ENCODE measurements at regions not wholly inside any gene's neighbourhood (a gene's known extent, or its start where the extent isn't known, plus 50 kb on each side); places are given as distances from the start of the nearest gene placed in this dataset.
A peak's percentile ranks its signal among the peaks of the same experiment; 100 is the strongest.

GRCh38 chr18:34283506-34283905 is 58.8 kb upstream of the NOL4 start:
- no peak for TF ChIP-seq ZSCAN23 (tag by site-specific recombination; IDR thresholded peaks at IDR 0.05)
- no peak for TF ChIP-seq ZNF202 (tag by site-specific recombination; IDR thresholded peaks at IDR 0.05; ENCODE audit: borderline replicate concordance)
- no peak for TF ChIP-seq ZNF48 (tag by site-specific recombination; IDR thresholded peaks at IDR 0.05)
- no peak for TF ChIP-seq PRDM1 (tag by site-specific recombination; IDR thresholded peaks at IDR 0.05)
- no peak for TF ChIP-seq WT1 (tag by site-specific recombination; IDR thresholded peaks at IDR 0.05)
- no peak for TF ChIP-seq ZNF521 (tag by site-specific recombination; IDR thresholded peaks at IDR 0.05)
- TF ChIP-seq ZNF488 (tag by site-specific recombination; IDR thresholded peaks at IDR 0.05): no peak
- TF ChIP-seq ZNF571 (tag by site-specific recombination; IDR thresholded peaks at IDR 0.05): no peak
- no peak for TF ChIP-seq ZNF239 (tag by site-specific recombination; IDR thresholded peaks at IDR 0.05)
- TF ChIP-seq, protein P1, sequence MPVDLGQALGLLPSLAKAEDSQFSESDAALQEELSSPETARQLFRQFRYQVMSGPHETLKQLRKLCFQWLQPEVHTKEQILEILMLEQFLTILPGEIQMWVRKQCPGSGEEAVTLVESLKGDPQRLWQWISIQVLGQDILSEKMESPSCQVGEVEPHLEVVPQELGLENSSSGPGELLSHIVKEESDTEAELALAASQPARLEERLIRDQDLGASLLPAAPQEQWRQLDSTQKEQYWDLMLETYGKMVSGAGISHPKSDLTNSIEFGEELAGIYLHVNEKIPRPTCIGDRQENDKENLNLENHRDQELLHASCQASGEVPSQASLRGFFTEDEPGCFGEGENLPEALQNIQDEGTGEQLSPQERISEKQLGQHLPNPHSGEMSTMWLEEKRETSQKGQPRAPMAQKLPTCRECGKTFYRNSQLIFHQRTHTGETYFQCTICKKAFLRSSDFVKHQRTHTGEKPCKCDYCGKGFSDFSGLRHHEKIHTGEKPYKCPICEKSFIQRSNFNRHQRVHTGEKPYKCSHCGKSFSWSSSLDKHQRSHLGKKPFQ (tag by site-specific recombination; IDR thresholded peaks at IDR 0.05): no peak
- no peak for TF ChIP-seq ZNF670 (tag by site-specific recombination; IDR thresholded peaks at IDR 0.05; ENCODE audit: low read depth)
- TF ChIP-seq, protein P2, sequence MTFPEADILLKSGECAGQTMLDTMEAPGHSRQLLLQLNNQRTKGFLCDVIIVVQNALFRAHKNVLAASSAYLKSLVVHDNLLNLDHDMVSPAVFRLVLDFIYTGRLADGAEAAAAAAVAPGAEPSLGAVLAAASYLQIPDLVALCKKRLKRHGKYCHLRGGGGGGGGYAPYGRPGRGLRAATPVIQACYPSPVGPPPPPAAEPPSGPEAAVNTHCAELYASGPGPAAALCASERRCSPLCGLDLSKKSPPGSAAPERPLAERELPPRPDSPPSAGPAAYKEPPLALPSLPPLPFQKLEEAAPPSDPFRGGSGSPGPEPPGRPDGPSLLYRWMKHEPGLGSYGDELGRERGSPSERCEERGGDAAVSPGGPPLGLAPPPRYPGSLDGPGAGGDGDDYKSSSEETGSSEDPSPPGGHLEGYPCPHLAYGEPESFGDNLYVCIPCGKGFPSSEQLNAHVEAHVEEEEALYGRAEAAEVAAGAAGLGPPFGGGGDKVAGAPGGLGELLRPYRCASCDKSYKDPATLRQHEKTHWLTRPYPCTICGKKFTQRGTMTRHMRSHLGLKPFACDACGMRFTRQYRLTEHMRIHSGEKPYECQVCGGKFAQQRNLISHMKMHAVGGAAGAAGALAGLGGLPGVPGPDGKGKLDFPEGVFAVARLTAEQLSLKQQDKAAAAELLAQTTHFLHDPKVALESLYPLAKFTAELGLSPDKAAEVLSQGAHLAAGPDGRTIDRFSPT (tag by site-specific recombination; IDR thresholded peaks at IDR 0.05): no peak
- TF ChIP-seq, protein P3, sequence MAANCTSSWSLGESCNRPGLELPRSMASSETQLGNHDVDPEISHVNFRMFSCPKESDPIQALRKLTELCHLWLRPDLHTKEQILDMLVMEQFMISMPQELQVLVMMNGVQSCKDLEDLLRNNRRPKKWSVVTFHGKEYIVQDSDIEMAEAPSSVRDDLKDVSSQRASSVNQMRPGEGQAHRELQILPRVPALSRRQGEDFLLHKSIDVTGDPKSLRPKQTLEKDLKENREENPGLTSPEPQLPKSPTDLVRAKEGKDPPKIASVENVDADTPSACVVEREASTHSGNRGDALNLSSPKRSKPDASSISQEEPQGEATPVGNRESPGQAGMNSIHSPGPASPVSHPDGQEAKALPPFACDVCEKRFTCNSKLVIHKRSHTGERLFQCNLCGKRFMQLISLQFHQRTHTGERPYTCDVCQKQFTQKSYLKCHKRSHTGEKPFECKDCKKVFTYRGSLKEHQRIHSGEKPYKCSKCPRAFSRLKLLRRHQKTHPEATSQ (tag by site-specific recombination; IDR thresholded peaks at IDR 0.05): no peak
- no peak for TF ChIP-seq ZXDB (tag by site-specific recombination; IDR thresholded peaks at IDR 0.05)
- no peak for TF ChIP-seq YY1 (tag by site-specific recombination; IDR thresholded peaks at IDR 0.05)
- ChIA-PET CTCF (interaction anchor here (1.7 kb wide), 1 partner anchor 59 kb away, joined by 10 read pairs; the partner anchor contains the start of gene NOL4), POLR2A (no interaction called here)
- Histone ChIP-seq H3K9me3 (ENCODE audit: control insufficient read depth, insufficient read depth, low read depth, low read length) (no peaks in the 10 kb centered on the region), H3K36me3 (ENCODE audit: control insufficient read depth in 2 of 2, insufficient read depth in 1 of 2, low read length in 2 of 2) (no peaks in the 10 kb centered on the region), H3K27ac (ENCODE audit: extremely low read depth, low read depth, low read length) (no peak overlapping the region), H3K4me1 (ENCODE audit: control insufficient read depth, insufficient read depth, low read length) (no peaks in the 10 kb centered on the region), H3K4me3 (ENCODE audit: low read depth, low read length) (no peak overlapping the region)

DNA sequence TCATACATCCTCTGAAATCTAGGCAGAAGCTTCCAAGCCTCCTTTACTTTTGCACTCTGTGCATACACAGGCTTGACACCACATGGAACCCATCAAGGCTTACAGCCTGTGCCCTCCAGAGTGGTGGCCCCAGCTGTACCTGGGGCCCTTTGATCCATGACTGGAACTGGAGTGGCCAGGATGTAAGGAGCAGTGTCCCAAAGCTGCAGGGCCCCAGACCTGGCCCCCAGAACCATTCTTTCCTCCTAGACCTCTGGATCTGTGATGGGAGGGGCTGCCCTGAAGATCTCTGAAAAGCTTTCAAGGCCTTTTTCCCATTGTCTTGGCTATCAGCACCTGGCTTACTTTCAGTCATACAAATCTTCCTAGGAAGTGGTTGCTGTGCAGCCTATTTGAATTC is 63.1 kb upstream of the NOL4 start:
- Histone ChIP-seq H3K36me3 (ENCODE audit: control insufficient read depth in 2 of 2, insufficient read depth in 1 of 2, low read length in 2 of 2) (no peaks in the 10 kb centered on the region), H3K9me3 (ENCODE audit: control insufficient read depth, insufficient read depth, low read depth, low read length) (no peaks in the 10 kb centered on the region), H3K4me1 (ENCODE audit: control insufficient read depth, insufficient read depth, low read length) (no peaks in the 10 kb centered on the region), H3K4me3 (ENCODE audit: low read depth, low read length) (no peak overlapping the region), H3K27ac (ENCODE audit: extremely low read depth, low read depth, low read length) (no peak overlapping the region)
- ChIA-PET POLR2A (no interaction called here), CTCF (interaction anchor here (0.6 to 1.3 kb wide), 3 partner anchors 13 to 448 kb away, joined by 3 to 5 read pairs (median 3); no protein-coding TSS in a partner anchor)
- TF ChIP-seq ZNF585B (tag by site-specific recombination; IDR thresholded peaks at IDR 0.05): peak; percentile 66
- no peak for TF ChIP-seq ZNF677 (tag by site-specific recombination; IDR thresholded peaks at IDR 0.05)

DNA sequence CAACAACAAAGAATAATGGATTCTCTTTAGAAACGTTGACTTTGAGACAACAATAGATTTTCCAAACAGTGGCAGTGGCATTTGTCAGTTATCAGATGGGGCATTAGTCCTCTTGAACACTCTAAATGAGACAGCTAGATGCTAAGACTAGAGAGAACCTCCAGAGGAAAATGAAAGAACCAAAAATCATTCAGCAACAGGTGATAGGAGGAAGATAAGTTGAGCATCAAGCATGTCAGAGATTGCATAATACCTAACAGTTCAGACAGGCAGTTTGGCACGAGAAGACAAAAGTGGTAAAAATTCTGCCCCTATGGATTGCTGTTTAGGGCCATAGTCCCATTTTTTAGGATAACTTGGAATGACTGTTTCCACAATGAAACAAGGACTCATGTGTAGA is 67.9 kb upstream of the NOL4 start:
- Histone ChIP-seq H3K36me3 (ENCODE audit: control insufficient read depth in 2 of 2, insufficient read depth in 1 of 2, low read length in 2 of 2) (no peaks in the 10 kb centered on the region), H3K4me1 (ENCODE audit: control insufficient read depth, insufficient read depth, low read length) (no peaks in the 10 kb centered on the region), H3K9me3 (ENCODE audit: control insufficient read depth, insufficient read depth, low read depth, low read length) (no peaks in the 10 kb centered on the region), H3K4me3 (ENCODE audit: low read depth, low read length) (no peak overlapping the region), H3K27ac (ENCODE audit: extremely low read depth, low read depth, low read length) (no peak overlapping the region)
- ChIA-PET POLR2A (no interaction called here), CTCF (no interaction called here)
- TF ChIP-seq SALL2 (tag by site-specific recombination; IDR thresholded peaks at IDR 0.05; ENCODE audit: borderline replicate concordance) (no peak), SCRT1 (tag by site-specific recombination; IDR thresholded peaks at IDR 0.05; ENCODE audit: borderline replicate concordance) (0 out of 2 replicates have a peak, but pooled peaks have one; percentile 43), YY2 (tag by site-specific recombination; IDR thresholded peaks at IDR 0.05) (no peak), GLIS1 (tag by site-specific recombination; IDR thresholded peaks at IDR 0.05) (no peak), EGR2 (tag by site-specific recombination; IDR thresholded peaks at IDR 0.05; ENCODE audit: low read depth) (no peak), ZNF341 (tag by site-specific recombination; IDR thresholded peaks at IDR 0.05; ENCODE audit: low read depth) (no peak)
- TF ChIP-seq, protein P4, sequence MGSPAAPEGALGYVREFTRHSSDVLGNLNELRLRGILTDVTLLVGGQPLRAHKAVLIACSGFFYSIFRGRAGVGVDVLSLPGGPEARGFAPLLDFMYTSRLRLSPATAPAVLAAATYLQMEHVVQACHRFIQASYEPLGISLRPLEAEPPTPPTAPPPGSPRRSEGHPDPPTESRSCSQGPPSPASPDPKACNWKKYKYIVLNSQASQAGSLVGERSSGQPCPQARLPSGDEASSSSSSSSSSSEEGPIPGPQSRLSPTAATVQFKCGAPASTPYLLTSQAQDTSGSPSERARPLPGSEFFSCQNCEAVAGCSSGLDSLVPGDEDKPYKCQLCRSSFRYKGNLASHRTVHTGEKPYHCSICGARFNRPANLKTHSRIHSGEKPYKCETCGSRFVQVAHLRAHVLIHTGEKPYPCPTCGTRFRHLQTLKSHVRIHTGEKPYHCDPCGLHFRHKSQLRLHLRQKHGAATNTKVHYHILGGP (tag by site-specific recombination; IDR thresholded peaks at IDR 0.05): no peak
- TF ChIP-seq, protein P5, sequence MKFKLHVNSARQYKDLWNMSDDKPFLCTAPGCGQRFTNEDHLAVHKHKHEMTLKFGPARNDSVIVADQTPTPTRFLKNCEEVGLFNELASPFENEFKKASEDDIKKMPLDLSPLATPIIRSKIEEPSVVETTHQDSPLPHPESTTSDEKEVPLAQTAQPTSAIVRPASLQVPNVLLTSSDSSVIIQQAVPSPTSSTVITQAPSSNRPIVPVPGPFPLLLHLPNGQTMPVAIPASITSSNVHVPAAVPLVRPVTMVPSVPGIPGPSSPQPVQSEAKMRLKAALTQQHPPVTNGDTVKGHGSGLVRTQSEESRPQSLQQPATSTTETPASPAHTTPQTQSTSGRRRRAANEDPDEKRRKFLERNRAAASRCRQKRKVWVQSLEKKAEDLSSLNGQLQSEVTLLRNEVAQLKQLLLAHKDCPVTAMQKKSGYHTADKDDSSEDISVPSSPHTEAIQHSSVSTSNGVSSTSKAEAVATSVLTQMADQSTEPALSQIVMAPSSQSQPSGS (tag by site-specific recombination; IDR thresholded peaks at IDR 0.05; ENCODE audit: low read depth): no peak

Data from HEK293 (cell line).